Epidermal melanocyte (primary cell): ENCODE measurements at regions not wholly inside any gene's neighbourhood (a gene's known extent, or its start where the extent isn't known, plus 50 kb on each side); places are given as distances from the start of the nearest gene placed in this dataset.

ENCODE experiments used
- DNase-seq: peaks from one replicate; pipeline ENCODE4 v3.0.0; 2011; ENCODE audit warnings: low spot score; ENCODE audit not compliant: insufficient read length

DNA sequence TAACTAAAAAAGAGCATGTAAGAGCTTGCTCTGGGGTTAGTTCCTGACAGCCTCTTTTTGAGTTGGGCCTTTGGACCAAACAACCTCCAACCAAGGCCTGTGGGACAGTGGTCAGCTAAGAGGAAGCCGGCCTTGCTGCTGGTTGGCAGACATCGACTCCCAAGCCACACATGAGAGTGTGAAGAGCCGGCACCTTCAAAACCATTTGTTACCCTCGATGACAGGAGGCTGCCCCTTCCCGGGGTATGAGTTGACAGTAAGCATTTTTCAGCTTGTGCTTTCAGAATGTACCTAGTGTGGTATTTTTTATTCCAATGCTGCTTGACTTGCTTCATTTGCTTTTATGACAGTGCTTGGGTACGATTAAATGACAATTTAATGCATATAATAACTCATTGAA lies 168.6 kb upstream of the IGFBP7 start:
- DNase-seq = no peak

DNA sequence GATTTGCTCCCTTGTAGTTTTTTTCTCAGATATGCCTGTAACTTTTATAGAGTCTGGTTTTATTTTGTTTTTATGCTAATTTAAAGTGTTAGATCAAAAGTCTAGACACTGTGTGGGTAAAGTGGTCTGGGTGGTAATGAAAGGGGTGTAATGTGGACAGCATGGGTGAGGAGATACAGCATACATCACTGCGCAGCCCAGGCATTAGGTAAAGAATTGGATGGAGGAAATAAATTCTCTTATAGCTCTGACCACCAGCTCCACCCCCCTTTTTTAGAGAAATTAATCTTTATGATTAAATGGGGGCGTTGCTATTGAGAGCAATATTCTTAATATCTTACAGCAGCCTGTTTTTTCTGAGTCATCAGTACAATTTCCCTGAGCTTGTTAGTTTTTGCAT lies 163.9 kb upstream of the IGFBP7 start:
- no peak for DNase-seq

DNA sequence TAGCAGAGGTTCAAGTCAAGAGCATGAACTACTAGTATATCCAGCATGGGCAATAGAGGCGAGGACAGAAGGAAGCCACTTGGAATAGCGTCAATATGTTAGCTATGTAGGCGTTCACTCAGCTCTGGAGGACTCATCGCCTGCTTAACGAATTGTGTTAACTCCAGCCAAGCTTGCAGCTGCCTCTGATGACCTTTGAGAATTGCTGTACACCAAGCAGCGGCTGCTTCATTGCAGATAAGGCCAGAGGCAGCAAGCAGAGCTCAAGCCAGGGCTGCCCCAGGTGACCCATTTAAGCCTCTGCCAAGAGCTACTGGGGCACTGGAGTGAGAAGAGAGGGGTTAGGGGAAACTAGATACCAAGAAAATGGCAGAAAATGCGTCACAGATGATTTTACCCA lies 160.2 kb upstream of the IGFBP7 start:
- no peak for DNase-seq

DNA sequence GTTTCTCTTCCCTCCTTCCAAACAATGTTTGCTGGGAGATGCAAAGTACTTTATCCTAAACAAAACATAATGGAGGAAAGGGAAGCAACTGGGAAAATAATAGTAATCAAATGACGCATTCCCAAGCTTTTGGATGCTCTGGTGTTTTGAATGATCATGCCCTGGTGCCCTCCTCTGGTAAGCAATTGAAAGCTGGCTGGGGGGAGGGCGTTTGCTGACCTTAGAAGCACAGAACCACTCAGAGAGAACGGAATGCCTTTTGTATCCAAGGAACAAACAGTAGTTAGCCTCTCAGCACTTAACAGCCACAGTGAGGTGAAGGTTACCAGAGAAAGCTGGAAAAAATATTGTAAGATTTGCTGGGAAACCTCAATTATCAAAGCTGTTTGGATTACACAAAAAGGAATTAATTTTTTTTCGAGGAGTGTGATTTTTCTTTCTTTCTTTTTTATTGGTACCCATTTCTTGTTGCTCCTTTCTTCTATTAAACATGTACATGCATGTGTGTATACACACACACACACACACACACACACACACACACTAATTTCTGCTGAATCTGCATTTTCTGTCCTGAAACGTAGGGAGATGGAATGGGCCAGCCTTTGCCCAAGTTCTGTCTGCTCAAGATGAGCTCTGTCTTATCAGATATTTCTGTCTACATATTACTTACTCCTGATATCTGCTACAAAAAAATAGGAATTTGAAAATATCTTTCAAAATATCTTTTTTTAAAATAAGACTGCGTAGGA lies 155.8 kb upstream of the IGFBP7 start:
- no peak for DNase-seq

DNA sequence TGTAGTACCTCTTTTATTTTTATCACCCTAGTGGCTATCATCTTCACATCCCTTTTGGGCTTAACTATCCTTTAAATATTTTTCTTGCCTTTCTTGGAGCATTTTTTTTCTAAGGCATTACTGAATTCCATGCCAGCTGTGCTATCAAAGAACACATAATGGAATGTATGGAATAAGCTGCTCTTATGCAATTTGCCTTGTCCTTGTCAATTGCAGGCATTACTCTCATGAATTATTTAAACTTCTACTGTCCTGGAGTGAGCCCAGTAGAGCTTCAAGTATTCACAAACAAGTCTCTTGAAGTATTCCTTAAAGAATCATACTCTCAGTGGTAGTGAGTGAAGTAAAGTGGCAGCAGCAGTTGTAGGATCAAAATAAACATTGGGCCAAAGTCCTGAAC lies 144.6 kb upstream of the IGFBP7 start:
- no peak for DNase-seq

DNA sequence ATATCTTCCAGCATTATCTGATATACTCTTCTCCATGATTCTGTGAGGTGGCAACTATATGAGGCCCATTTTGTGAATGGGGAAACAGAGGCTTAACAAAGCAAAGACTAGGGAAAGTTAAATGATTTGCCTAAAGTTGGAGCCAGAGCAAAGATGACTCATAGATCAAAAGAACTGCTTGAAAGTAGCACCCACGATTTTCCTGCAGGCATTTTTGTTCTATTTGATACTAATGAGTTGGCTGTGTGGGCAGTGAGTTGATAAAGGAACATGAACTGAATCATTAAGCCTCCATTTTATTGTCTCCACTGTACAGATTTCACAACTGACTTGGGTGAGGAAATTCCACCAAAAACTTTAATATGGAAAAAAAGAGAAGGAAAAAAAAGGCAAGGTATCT lies 138.9 kb upstream of the IGFBP7 start:
- DNase-seq = no peak

DNA sequence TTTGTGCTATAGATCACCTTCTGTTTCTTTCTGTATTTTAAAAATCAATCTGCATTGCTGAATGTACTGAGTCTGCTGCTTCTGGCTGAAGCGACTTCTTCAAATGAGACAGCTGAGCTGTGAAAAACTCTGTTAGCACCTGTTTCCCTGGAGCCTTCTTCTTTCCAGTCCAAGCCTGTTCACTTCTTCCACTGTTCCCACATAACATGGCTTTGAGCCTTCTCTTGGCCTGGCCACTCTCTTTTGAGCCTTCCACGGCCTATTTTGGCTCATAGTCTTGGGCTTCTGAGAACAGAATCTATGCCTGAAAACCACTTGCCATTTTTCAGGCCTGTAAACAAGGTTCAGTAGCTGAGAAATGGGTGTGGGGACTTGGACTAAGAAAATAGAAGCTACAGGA lies 132.9 kb upstream of the IGFBP7 start:
- no peak for DNase-seq

DNA sequence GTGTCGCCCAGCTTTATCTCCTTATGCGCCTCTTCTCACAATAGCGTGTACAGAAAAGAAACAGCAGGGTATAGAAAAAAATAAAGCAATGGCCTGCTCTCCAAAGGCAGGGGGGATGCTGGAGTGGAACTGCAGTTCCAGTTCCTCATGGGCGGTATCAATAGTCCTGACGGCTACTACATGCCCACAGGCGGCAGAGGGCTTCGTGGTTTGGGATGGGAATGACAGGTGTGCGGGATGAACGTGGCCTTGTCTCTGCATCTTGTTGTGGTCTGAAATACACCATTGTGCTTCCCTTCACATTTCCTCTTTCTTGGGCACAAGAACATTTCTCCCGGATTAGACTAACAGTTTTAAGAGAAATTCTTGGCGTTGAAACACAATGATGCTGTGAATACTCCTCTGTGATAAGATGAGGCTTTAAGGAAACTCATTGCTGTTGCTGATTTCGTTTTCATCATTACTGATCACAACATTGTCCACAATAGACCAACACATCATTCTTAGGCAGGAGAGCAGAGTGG lies 124.1 kb upstream of the IGFBP7 start:
- no peak for DNase-seq

GRCh38 chr4:57233386-57233785 lies 123.2 kb upstream of the IGFBP7 start:
- no peak for DNase-seq

DNA sequence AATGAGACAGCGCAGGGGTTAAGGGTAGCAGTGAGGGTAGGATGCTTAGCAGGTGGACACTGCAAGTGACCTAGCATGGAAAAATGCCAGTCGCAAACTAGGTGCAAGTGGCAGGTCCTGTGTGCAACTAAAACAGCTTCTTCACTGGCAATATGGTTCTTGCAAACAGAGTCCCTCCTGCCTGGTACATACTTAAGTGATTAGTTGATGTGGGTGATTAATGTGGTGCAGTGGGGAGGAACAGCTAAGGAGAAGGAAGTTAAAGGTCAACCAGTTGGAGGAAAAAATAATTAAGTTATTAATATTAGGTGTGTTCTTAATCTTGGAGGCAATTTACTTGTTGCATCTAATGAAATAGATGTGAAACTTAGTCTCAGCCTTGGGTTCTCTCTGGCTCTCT lies 121.6 kb upstream of the IGFBP7 start:
- DNase-seq = no peak

- no peak for DNase-seq
These were observed 110.5 kb upstream of the IGFBP7 start for GRCh38 chr4:57220734-57221133.

- DNase-seq = no peak
These were observed 110.0 kb upstream of the IGFBP7 start for GRCh38 chr4:57220172-57220571.

- DNase-seq = no peak
These were observed 109.2 kb upstream of the IGFBP7 start for GRCh38 chr4:57219431-57219830.

DNA sequence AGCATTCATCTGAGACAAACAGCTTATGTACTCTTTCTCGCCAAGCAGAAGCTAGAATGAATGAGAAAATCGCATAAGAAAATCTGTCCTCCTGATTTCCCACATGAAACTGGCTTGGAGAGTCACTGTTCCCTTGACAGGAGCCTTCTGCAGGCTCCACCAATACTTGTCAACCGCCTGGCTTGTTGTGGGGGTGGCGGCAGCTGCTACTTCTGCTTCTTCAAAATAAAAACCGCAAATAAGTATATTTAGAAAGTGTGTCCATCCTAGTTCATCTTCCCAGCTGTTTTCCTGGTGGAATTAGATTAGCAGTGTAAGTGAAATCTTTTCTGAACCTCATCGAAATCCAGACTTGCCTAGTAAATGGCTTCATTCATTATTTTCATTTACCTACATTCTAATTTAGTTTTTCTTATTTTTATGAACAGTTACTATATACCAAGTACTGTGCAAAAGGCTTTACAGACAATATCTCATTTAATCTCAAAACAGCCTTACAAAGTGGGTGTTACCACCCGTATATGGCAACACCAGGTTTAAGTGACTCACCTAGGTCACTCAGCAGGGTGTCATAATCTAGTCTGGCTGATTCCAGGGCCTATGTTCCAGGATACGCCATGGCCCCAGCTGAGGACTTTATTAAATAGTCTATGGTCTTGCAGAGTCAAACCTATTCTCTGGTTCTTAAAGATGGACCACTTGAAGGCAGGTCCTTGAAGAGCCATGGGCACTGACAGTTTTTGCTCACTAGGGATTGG lies 104.6 kb upstream of the IGFBP7 start:
- no peak for DNase-seq

DNA sequence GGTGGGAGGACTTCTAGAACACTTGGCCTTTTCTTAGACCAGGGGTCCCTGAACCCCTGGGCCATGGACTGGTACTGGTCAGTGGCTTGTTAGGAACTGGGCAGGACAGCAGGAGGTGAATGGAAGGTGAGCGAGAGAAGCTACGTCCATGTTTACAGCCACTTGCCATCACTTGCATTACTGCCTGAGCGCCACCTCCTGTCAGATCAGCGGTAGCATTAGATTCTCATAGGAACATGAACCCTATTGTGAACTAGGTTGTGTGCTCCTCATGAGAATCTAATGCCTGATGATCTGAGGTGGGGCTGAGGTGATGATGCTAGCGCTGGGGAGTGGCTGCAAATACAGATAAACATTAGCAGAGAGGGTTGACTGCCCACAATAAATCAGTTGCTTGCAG lies 100.9 kb upstream of the IGFBP7 start:
- DNase-seq = no peak

GRCh38 chr4:57206172-57206571 lies 96.0 kb upstream of the IGFBP7 start:
- DNase-seq = no peak

GRCh38 chr4:57205580-57205979 lies 95.4 kb upstream of the IGFBP7 start:
- no peak for DNase-seq

DNA sequence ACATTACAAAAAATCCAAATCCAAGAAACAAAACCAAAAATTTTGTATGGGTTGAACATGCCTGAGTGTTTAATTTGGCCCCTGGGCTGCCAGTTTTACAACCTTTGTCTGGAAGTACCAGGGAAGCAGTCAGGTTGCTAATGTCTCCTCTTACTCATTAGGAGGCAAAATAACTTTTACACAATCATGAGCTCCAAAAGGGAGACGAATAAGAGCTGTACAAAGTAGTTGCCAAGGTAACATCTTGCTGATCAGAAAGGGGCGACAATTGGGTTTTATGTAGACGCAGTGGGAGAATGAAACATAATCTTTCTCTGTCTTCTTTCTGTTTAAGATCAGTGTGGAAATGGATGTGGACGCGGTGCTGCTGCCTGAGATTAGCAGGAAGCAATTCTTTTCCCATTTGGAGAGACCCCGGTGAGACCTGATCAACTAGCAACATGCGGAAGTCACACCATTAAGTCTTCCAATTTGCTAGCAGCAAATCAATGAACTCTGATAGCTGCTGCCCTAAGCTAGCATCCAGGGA lies 90.7 kb upstream of the IGFBP7 start:
- no peak for DNase-seq

- DNase-seq = no peak
These were observed 89.1 kb upstream of the IGFBP7 start for GRCh38 chr4:57199267-57199666.

DNA sequence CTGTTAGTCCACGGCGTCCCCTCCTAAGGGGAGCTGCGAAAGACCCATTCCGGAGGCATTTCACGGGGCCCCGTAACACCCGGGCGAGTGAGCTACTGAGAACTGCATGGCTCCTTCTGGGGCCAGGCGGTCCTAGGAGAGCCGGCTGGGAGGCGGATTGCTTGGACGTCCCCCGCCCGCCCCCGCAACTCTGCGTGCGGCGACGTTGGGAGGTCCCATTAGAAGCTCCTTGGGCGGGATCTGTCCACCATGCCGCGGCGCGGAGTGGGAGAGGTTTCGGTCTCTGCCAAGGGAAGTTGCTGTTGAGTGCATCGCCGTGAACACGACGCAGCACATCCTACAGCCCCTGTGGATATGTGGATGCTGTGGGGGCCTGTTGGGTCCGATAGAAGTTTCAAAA lies 85.4 kb upstream of the IGFBP7 start:
- DNase-seq = no peak

DNA sequence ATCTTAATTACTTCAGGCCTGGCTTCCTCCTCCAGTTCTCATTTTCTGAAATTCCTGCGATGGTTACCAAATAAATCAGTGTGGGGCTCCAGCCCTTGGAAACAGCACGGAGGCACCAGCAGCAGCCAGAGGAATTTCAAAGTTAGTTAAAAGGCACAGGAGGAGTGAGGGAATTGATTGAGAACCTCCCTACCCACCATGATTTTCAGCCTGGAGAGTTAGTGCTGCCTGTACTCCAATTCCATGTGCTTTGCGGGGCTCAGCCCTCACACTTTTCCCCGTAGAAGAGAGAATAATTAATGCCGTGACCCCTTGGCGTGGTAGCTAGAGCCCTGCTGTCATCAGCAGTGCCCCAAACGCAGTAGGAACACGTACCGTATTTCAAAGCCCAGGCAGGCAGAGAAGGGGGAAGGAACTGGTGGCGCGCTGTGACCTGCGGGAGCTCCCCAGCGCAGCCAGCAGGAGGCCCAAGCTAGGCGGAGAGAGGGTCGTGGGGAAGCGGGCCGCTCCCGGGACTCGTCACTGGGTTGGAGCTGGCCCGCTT lies 84.0 kb upstream of the IGFBP7 start:
- no peak for DNase-seq

- no peak for DNase-seq
These were observed 83.1 kb upstream of the IGFBP7 start for GRCh38 chr4:57193209-57193810.
